ENCODE measurements at regions not wholly inside any gene's neighbourhood (a gene's known extent, or its start where the extent isn't known, plus 50 kb on each side); places are given as distances from the start of the nearest gene placed in this dataset.
A peak's percentile ranks its signal among the peaks of the same experiment; 100 is the strongest.

DNA sequence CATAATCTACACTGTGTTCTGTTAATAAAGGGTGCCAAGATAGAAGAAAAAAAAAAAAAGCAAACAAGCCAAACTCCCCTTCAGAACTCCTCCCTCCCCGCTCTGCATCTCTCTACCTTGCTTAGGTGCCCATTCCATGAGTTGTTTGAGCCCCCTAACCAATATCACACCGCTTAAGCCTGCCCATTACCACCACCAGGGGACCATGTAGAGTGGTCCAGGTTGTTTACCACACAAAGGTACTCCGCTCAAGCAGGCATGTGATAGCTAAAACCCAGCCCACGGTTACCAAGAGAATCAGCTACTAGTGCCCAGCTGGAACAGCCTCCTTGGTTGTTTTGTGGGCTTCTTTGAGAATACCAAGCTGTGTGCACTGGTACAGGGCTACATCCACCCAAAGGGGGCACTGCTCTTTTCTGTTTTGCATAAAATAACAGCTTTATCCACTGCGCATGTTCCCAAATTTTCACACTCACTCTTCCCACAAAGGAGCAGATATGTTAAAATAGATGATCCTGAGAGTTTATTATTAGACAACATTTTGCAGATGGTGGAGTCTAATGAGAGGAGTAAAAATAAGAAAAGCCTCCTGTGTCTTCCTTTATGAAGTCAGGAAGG lies 304.1 kb downstream of the DEPDC1B start:
- Histone ChIP-seq H3K27ac (ENCODE audit: insufficient read length, low read depth, low read length) (no peak overlapping the region), H3T11ph (ENCODE audit: low read length) (no peak overlapping the region), H2AK5ac (ENCODE audit: insufficient read length, low read length) (no peak overlapping the region), H3K23ac (ENCODE audit: insufficient read length, low read depth, low read length) (no peak overlapping the region), H3K56ac (ENCODE audit: insufficient read length, low read depth, low read length) (no peak overlapping the region), H3K23me2 (ENCODE audit: insufficient read length, low read depth, low read length, poor library complexity, severe bottlenecking) (no peaks in the 10 kb centered on the region), H3K9me3 (ENCODE audit: control insufficient read depth, low read depth, low read length) (no peaks in the 10 kb centered on the region), H3K9ac (ENCODE audit: extremely low read depth, insufficient read length, low read length) (no peak overlapping the region), H2BK5ac (ENCODE audit: insufficient read length, low read length) (no peak overlapping the region), H2BK20ac (ENCODE audit: low read depth, low read length, poor library complexity, severe bottlenecking) (no peak overlapping the region), H4K5ac (ENCODE audit: insufficient read length, low read depth, low read length) (no peak overlapping the region), H4K8ac (replicated peaks; ENCODE audit: insufficient read length, low read depth, low read length) (no peak overlapping the region), H3K79me1 (ENCODE audit: insufficient read depth, low read depth, low read length, poor library complexity, severe bottlenecking) (no peaks in the 10 kb centered on the region), H3K27me3 (ENCODE audit: insufficient read depth, low read length) (no peaks in the 10 kb centered on the region), H3K18ac (ENCODE audit: insufficient read length, low read depth, low read length) (no peak overlapping the region), H3K14ac (ENCODE audit: insufficient read depth, low read length) (no peak overlapping the region), H4K91ac (ENCODE audit: insufficient read length, low read depth, low read length) (no peak overlapping the region), H3K79me2 (ENCODE audit: insufficient read depth, low read length) (no peaks in the 10 kb centered on the region), H2BK12ac (ENCODE audit: insufficient read length, low read depth, low read length) (no peak overlapping the region), H3K4ac (ENCODE audit: low read depth, low read length) (no peak overlapping the region), H3K4me2 (ENCODE audit: insufficient read depth, insufficient read length, low read length) (no peak overlapping the region), H2BK120ac (ENCODE audit: low read depth, low read length, poor library complexity, severe bottlenecking) (no peak overlapping the region), H2AFZ (ENCODE audit: low read length) (no peak overlapping the region), H3K4me1 (ENCODE audit: insufficient read depth, low read length) (no peaks in the 10 kb centered on the region), H4K20me1 (ENCODE audit: control insufficient read depth, insufficient read depth, insufficient read length) (no peaks in the 10 kb centered on the region), H2BK15ac (ENCODE audit: low read depth, low read length) (no peak overlapping the region)
- TF ChIP-seq, protein P1, sequence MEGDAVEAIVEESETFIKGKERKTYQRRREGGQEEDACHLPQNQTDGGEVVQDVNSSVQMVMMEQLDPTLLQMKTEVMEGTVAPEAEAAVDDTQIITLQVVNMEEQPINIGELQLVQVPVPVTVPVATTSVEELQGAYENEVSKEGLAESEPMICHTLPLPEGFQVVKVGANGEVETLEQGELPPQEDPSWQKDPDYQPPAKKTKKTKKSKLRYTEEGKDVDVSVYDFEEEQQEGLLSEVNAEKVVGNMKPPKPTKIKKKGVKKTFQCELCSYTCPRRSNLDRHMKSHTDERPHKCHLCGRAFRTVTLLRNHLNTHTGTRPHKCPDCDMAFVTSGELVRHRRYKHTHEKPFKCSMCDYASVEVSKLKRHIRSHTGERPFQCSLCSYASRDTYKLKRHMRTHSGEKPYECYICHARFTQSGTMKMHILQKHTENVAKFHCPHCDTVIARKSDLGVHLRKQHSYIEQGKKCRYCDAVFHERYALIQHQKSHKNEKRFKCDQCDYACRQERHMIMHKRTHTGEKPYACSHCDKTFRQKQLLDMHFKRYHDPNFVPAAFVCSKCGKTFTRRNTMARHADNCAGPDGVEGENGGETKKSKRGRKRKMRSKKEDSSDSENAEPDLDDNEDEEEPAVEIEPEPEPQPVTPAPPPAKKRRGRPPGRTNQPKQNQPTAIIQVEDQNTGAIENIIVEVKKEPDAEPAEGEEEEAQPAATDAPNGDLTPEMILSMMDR (conservative IDR thresholded peaks at IDR 0.05), result peak; percentile 44
- H3K27me3 Mint-ChIP-seq (ENCODE audit: low read depth), result no peaks in the 10 kb centered on the region
- no peak overlapping the region; a peak in 1 of 7 replicates for H3K27ac Mint-ChIP-seq
- H3K4me1 Mint-ChIP-seq, result no peaks in the 10 kb centered on the region
- no peak overlapping the region for H3K4me3 Mint-ChIP-seq
- DNase-seq, result peak; percentile 52
- no CpG with 5 or more reads among the region's 5 CpGs for WGBS (ENCODE audit: extremely low coverage, insufficient read length, low lambda C conversion rate)
- H3K36me3 Mint-ChIP-seq (ENCODE audit: insufficient read depth in 1 of 3, low read depth in 3 of 3), result no peaks in the 10 kb centered on the region
- H3K9me3 Mint-ChIP-seq, result no peaks in the 10 kb centered on the region

All from H9 (cell line).